ENCODE measurements at regions not wholly inside any gene's neighbourhood (a gene's known extent, or its start where the extent isn't known, plus 50 kb on each side); places are given as distances from the start of the nearest gene placed in this dataset.

- TF ChIP-seq NKX3-1 (CRISPR knock-in tag; IDR thresholded peaks at IDR 0.05) (no peak), SETDB1 (CRISPR knock-in tag; IDR thresholded peaks at IDR 0.05; ENCODE audit: borderline replicate concordance) (no peak), TAF15 (IDR thresholded peaks at IDR 0.05; ENCODE audit: low read depth, low read length, poor library complexity, severe bottlenecking) (no peak), PPARG (CRISPR knock-in tag; conservative IDR thresholded peaks at IDR 0.05) (peak; percentile 38; the same call in 1 of the 2 replicates), YY1 (IDR thresholded peaks at IDR 0.05; ENCODE audit: insufficient read depth, insufficient replicate concordance, low read depth, low read length) (peak; percentile 39), ZNF362 (CRISPR knock-in tag; IDR thresholded peaks at IDR 0.05; ENCODE audit: borderline replicate concordance) (no peak), ZNF503 (CRISPR knock-in tag; IDR thresholded peaks at IDR 0.05) (peak; percentile 39; the same call in 1 of the 2 replicates), KLF16 (CRISPR knock-in tag; IDR thresholded peaks at IDR 0.05) (0 out of 4 replicates have a peak, but pooled peaks of 1 of the 2 experiments have one; percentile 33), FOSL2 (CRISPR knock-in tag; IDR thresholded peaks at IDR 0.05) (peak; percentile 50), SOX6 (IDR thresholded peaks at IDR 0.05) (no peak), SOX6 (CRISPR knock-in tag; IDR thresholded peaks at IDR 0.05) (peak; percentile 36; the same call in 1 of the 2 replicates), STAG1 (CRISPR knock-in tag; IDR thresholded peaks at IDR 0.05) (peak; percentile 96), CBFB (CRISPR knock-in tag; IDR thresholded peaks at IDR 0.05) (no peak), ZNF772 (CRISPR knock-in tag; IDR thresholded peaks at IDR 0.05) (no peak), SNAPC5 (CRISPR knock-in tag; IDR thresholded peaks at IDR 0.05; ENCODE audit: borderline replicate concordance) (no peak), MYNN (CRISPR knock-in tag; IDR thresholded peaks at IDR 0.05; ENCODE audit: low read depth) (no peak), EP300 (IDR thresholded peaks at IDR 0.05; ENCODE audit: low read depth in 2 of 2, low read length in 2 of 2) (peak in 1 of 2 experiments; percentile 24; a peak in 1 of 4 replicates), EP300 (CRISPR knock-in tag; IDR thresholded peaks at IDR 0.05; ENCODE audit: borderline replicate concordance) (no peak), ZNF652 (CRISPR knock-in tag; IDR thresholded peaks at IDR 0.05; ENCODE audit: borderline replicate concordance, low read depth) (peak; percentile 67; the same call in 1 of the 2 replicates), NAIF1 (CRISPR knock-in tag; IDR thresholded peaks at IDR 0.05; ENCODE audit: borderline replicate concordance) (no peak), MLLT10 (CRISPR knock-in tag; IDR thresholded peaks at IDR 0.05) (no peak), HOMEZ (CRISPR knock-in tag; IDR thresholded peaks at IDR 0.05; ENCODE audit: low read depth) (peak; percentile 44; the same call in 1 of the 2 replicates), MEIS2 (CRISPR knock-in tag; IDR thresholded peaks at IDR 0.05) (peak; percentile 32; the same call in 1 of the 2 replicates), TRIM22 (IDR thresholded peaks at IDR 0.05) (no peak), BORCS8-MEF2B (CRISPR knock-in tag; IDR thresholded peaks at IDR 0.05) (peak; percentile 40; the same call in 1 of the 2 replicates)
These were observed 542.3 kb downstream of the QKI start (continued) for GRCh38 chr6:163956571-163957407.

Measured in HepG2 (cell line).